GM12865 (cell line): ENCODE measurements at regions not wholly inside any gene's neighbourhood (a gene's known extent, or its start where the extent isn't known, plus 50 kb on each side); places are given as distances from the start of the nearest gene placed in this dataset.

ENCODE experiments used
- DNase-seq: peaks from one replicate; pipeline ENCODE4 v3.0.0; 2010; ENCODE audit warnings: low read depth
- H3K4me3 ChIP-seq: 2 replicates; pipeline ENCODE4 v1.5.1; 2011; ENCODE audit warnings: mild to moderate bottlenecking, low read depth, low read length, control low read depth
- CTCF ChIP-seq: IDR thresholded peaks from 2 replicates; pipeline ENCODE4 v1.5.1; 2011; ENCODE audit warnings: low read length, control low read depth, low read depth, inconsistent platforms; ENCODE audit not compliant: insufficient read depth; ENCODE audit errors: missing control alignments

DNA sequence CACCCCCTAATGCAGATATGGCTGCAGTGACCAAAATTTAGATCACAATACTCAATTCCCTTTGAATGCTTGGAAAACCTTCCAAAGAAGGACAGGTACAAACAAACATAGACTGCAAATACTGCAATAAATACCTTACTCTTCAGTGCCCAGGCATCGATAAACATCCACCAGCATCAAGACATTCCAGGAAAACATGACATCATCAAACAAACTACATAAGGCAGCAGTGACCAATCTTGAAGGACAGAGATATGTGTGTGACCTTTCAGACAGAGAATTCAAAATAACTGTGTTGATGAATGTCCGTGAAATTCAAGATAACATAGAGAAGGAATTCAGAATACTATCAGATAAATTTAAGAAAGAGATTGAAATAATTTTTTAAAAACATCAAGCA is 488.6 kb downstream of the TLR4 start:
- no peak for TF ChIP-seq CTCF
- H3K4me3 ChIP-seq: no peak overlapping the region
- no peak for DNase-seq

DNA sequence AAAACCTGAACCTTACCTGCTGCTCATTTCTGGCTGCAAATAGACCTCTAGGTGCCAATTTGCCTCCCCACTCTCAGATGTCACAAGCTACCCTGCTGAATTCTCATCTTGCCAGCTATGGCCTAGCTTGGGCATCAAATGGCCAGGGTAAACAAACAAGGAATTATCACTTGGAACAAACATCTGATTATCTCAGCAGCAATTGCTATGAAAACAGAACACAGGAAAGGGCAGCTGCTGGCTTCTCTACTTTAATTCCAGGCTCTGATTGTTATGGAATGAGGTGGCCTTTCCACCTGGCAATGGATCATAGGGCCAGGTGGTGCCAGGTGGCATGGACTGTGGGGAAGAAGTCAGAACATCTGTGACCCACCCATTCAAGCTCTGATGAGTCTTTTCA is 505.1 kb downstream of the TLR4 start:
- no peak for TF ChIP-seq CTCF
- DNase-seq: no peak
- H3K4me3 ChIP-seq: no peak overlapping the region

GRCh38 chr9:118215549-118215948 is 511.3 kb downstream of the TLR4 start:
- no peak for DNase-seq
- no peak overlapping the region for H3K4me3 ChIP-seq
- no peak for TF ChIP-seq CTCF

DNA sequence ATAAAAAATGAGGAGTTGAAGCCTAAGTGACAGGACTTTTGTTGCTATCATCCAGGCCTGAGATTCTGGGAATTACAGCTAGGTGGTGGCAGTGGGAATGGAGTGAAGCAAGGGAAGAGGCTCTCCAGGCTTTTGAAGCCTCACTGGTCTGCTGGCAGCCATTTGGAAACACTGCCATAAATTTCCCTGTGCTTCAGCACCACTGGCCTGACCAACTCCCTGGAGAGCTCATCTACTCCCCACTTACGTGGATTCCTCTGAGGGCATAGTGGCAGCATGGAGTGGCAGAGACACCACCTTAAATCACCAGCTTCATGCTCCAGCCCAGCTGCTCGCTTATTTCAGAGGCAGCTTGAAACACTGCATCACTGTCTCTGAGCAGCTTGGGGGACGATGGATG is 518.2 kb downstream of the TLR4 start:
- TF ChIP-seq CTCF: no peak
- no peak for DNase-seq
- no peak overlapping the region for H3K4me3 ChIP-seq

GRCh38 chr9:118223111-118223510 is 518.9 kb downstream of the TLR4 start:
- no peak for DNase-seq
- no peak for TF ChIP-seq CTCF
- H3K4me3 ChIP-seq: no peak overlapping the region

DNA sequence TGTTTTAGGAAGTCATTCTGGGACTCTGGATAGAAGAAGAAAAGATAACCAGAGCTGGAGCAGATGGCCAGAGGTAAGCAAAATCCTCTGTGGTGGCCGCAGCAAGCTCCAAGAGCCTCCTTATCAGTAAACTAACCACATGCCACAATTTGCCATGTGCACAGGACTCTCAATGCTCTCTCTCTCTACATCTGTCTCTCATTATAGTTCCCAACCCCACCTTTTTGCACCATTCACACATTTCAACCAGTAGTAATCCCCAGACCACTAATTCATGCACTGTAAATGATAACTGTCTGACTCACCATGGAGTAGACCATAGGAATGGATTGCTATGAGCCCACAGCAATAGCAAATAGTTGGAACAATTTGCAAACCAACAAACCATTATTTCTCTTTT is 526.1 kb downstream of the TLR4 start:
- no peak for TF ChIP-seq CTCF
- DNase-seq: no peak
- no peak overlapping the region for H3K4me3 ChIP-seq

- no peak for TF ChIP-seq CTCF
- no peak for DNase-seq
- H3K4me3 ChIP-seq: no peak overlapping the region
Measured at GRCh38 chr9:118236625-118237024, 532.4 kb downstream of the TLR4 start.
